ENCODE measurements at regions not wholly inside any gene's neighbourhood (a gene's known extent, or its start where the extent isn't known, plus 50 kb on each side); places are given as distances from the start of the nearest gene placed in this dataset.

DNA sequence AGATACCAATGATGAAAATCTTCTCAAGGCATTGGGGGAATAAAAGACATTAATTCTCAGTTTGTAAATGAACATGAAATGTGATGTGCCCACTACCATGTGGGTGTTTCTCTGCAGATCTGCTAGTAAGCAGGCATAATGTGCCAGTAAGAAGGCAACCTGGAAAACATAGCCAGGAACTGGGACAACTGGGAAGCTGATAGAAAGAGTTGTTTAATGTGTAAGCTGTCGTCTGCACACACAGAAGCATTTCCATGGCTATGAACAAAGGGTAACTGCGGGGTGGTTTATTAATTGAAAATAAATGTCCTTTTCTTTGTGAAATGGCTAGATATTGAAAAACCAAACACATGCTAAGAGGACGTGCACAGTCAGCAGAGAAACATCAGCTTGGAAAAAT, 52.0 kb downstream of the ZC3H11B start:
- Histone ChIP-seq H4K20me1 (ENCODE audit: insufficient read depth) (no peaks in the 10 kb centered on the region), H3K4me1 (ENCODE audit: control insufficient read depth in 1 of 2, insufficient read depth in 2 of 2, low read length in 2 of 2) (no peaks in the 10 kb centered on the region), H3K4me2 (ENCODE audit: low read length) (no peak overlapping the region), H3K9ac (ENCODE audit: low read length) (no peak overlapping the region), H2AFZ (ENCODE audit: low read depth, low read length, poor library complexity, severe bottlenecking) (no peak overlapping the region), H3K9me3 (ENCODE audit: control insufficient read depth in 1 of 2, insufficient read depth in 1 of 2, low read depth in 1 of 2, low read length in 2 of 2) (no peaks in the 10 kb centered on the region), H3K79me2 (ENCODE audit: insufficient read depth, low read length) (no peaks in the 10 kb centered on the region), H3K27ac (ENCODE audit: low read depth, low read length) (no peak overlapping the region), H3K4me3 (replicated peaks in 1 of 2; ENCODE audit: low read depth in 1 of 2, low read length in 2 of 2) (no peak overlapping the region), H3K9me2 (ENCODE audit: insufficient read depth) (no peaks in the 10 kb centered on the region), H3K36me3 (ENCODE audit: control insufficient read depth in 1 of 2, insufficient read depth in 2 of 2, low read length in 2 of 2) (no peaks in the 10 kb centered on the region), H3K27me3 (ENCODE audit: insufficient read depth, low read length) (no peaks in the 10 kb centered on the region)
- ATAC-seq (no peak), DNase-seq (ENCODE audit: low read depth, low spot score) (no peak)
- ChIA-PET CTCF (no interaction called here), RAD21 (ENCODE audit: low non-redundant PET in 1 of 2, low total read pairs in 2 of 2, uncharacterized antibody in 2 of 2, unreplicated experiment in 2 of 2) (no interaction called here), POLR2A (no interaction called here)
- intact Hi-C loops (cut with micrococcal nuclease), result no loop called here
- no TSS peak for BruUV-seq (replicated peaks)
- TF ChIP-seq, protein P1, sequence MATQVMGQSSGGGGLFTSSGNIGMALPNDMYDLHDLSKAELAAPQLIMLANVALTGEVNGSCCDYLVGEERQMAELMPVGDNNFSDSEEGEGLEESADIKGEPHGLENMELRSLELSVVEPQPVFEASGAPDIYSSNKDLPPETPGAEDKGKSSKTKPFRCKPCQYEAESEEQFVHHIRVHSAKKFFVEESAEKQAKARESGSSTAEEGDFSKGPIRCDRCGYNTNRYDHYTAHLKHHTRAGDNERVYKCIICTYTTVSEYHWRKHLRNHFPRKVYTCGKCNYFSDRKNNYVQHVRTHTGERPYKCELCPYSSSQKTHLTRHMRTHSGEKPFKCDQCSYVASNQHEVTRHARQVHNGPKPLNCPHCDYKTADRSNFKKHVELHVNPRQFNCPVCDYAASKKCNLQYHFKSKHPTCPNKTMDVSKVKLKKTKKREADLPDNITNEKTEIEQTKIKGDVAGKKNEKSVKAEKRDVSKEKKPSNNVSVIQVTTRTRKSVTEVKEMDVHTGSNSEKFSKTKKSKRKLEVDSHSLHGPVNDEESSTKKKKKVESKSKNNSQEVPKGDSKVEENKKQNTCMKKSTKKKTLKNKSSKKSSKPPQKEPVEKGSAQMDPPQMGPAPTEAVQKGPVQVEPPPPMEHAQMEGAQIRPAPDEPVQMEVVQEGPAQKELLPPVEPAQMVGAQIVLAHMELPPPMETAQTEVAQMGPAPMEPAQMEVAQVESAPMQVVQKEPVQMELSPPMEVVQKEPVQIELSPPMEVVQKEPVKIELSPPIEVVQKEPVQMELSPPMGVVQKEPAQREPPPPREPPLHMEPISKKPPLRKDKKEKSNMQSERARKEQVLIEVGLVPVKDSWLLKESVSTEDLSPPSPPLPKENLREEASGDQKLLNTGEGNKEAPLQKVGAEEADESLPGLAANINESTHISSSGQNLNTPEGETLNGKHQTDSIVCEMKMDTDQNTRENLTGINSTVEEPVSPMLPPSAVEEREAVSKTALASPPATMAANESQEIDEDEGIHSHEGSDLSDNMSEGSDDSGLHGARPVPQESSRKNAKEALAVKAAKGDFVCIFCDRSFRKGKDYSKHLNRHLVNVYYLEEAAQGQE (IDR thresholded peaks at IDR 0.05; ENCODE audit: low read depth), result no peak
- TF ChIP-seq, protein P2, sequence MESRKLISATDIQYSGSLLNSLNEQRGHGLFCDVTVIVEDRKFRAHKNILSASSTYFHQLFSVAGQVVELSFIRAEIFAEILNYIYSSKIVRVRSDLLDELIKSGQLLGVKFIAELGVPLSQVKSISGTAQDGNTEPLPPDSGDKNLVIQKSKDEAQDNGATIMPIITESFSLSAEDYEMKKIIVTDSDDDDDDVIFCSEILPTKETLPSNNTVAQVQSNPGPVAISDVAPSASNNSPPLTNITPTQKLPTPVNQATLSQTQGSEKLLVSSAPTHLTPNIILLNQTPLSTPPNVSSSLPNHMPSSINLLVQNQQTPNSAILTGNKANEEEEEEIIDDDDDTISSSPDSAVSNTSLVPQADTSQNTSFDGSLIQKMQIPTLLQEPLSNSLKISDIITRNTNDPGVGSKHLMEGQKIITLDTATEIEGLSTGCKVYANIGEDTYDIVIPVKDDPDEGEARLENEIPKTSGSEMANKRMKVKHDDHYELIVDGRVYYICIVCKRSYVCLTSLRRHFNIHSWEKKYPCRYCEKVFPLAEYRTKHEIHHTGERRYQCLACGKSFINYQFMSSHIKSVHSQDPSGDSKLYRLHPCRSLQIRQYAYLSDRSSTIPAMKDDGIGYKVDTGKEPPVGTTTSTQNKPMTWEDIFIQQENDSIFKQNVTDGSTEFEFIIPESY (IDR thresholded peaks at IDR 0.05; ENCODE audit: extremely low read depth, insufficient replicate concordance, low read length), result no peak

DNA sequence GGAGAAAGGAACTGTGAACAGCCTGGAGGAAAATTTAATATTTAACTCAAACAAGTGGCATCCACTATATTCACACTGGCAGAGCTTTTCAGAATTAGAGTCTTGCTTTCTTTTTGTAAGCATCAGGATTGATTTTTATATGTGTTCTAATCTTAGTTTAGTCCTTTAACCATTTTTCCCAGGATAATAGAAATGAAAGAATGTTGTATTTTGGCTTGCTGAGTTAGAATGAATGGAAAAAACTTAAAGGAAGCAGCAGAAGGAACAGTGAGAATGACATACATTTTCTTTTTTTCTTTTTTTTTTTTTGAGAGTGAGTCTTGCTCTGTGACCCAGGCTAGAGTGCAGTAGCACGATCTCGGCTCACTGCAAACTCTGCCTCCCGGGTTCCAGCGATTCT, 53.0 kb downstream of the ZC3H11B start:
- CTCF ChIA-PET, result no interaction called here
- BruUV-seq (replicated peaks), result no TSS peak
- no peak overlapping the region for H3K27ac ChIP-seq (ENCODE audit: low read depth, low read length)
- RAD21 ChIA-PET (ENCODE audit: low non-redundant PET in 1 of 2, low total read pairs in 2 of 2, uncharacterized antibody in 2 of 2, unreplicated experiment in 2 of 2), result no interaction called here
- no peaks in the 10 kb centered on the region for H3K27me3 ChIP-seq (ENCODE audit: insufficient read depth, low read length)
- H3K9ac ChIP-seq (ENCODE audit: low read length), result no peak overlapping the region
- TF ChIP-seq, protein P1 (IDR thresholded peaks at IDR 0.05; ENCODE audit: low read depth), result no peak
- TF ChIP-seq EGR1 (IDR thresholded peaks at IDR 0.05; ENCODE audit: low read depth) (no peak), EZH2 (IDR thresholded peaks at IDR 0.05) (no peak), YY1 (IDR thresholded peaks at IDR 0.05; ENCODE audit: extremely low read depth, insufficient replicate concordance, low read depth, low read length) (no peak), RAD21 (IDR thresholded peaks at IDR 0.05; ENCODE audit: low read depth) (no peak), ZFX (IDR thresholded peaks at IDR 0.05) (no peak), SP1 (IDR thresholded peaks at IDR 0.05; ENCODE audit: low read depth) (no peak), POLR2A (IDR thresholded peaks at IDR 0.05; ENCODE audit: borderline replicate concordance, extremely low read depth, insufficient read depth, insufficient read length) (no peak), ZNF274 (IDR thresholded peaks at IDR 0.05; ENCODE audit: low read depth, low read length) (no peak), FOSL1 (IDR thresholded peaks at IDR 0.05; ENCODE audit: low read depth) (no peak), POLR2AphosphoS5 (IDR thresholded peaks at IDR 0.05; ENCODE audit: low read depth, low read length) (no peak)
- H3K4me1 ChIP-seq (ENCODE audit: control insufficient read depth in 1 of 2, insufficient read depth in 2 of 2, low read length in 2 of 2), result no peaks in the 10 kb centered on the region
- H3K4me2 ChIP-seq (ENCODE audit: low read length), result no peak overlapping the region
- H2AFZ ChIP-seq (ENCODE audit: low read depth, low read length, poor library complexity, severe bottlenecking), result no peak overlapping the region
- DNase-seq (ENCODE audit: low read depth, low spot score) (no peak), ATAC-seq (no peak)
- no peaks in the 10 kb centered on the region for H3K36me3 ChIP-seq (ENCODE audit: control insufficient read depth in 1 of 2, insufficient read depth in 2 of 2, low read length in 2 of 2)
- no peaks in the 10 kb centered on the region for H3K9me3 ChIP-seq (ENCODE audit: control insufficient read depth in 1 of 2, insufficient read depth in 1 of 2, low read depth in 1 of 2, low read length in 2 of 2)
- no peaks in the 10 kb centered on the region for H4K20me1 ChIP-seq (ENCODE audit: insufficient read depth)
- POLR2A ChIA-PET, result no interaction called here
- H3K79me2 ChIP-seq (ENCODE audit: insufficient read depth, low read length), result no peaks in the 10 kb centered on the region
- intact Hi-C loops (cut with micrococcal nuclease), result loop anchor here (10.0 kb wide), 1 partner anchor 355 kb away; no protein-coding TSS in a partner anchor
- no peaks in the 10 kb centered on the region for H3K9me2 ChIP-seq (ENCODE audit: insufficient read depth)
- no peak overlapping the region for H3K4me3 ChIP-seq (replicated peaks in 1 of 2; ENCODE audit: low read depth in 1 of 2, low read length in 2 of 2)

Data from HCT116 (cell line).